Hippocampal formation (tissue), 2 donors: ENCODE measurements at regions not wholly inside any gene's neighbourhood (a gene's known extent, or its start where the extent isn't known, plus 50 kb on each side); places are given as distances from the start of the nearest gene placed in this dataset.
A peak's percentile ranks its signal among the peaks of the same experiment; 100 is the strongest.

Source experiments
- DNase-seq, 2 donors: peaks; one replicate each; lab custom pipeline; 2025; lab: John Stamatoyannopoulos, UW

GRCh38 chr17:13405080-13405479, 196.6 kb downstream of the HS3ST3A1 start:
- DNase-seq = no peak

GRCh38 chr17:13403982-13404946, 197.5 kb downstream of the HS3ST3A1 start:
- no peak for DNase-seq

- no peak for DNase-seq
Observed at GRCh38 chr17:13400491-13400890, 201.2 kb downstream of the HS3ST3A1 start.

GRCh38 chr17:13398853-13399252, 202.9 kb downstream of the HS3ST3A1 start:
- DNase-seq = no peak

DNA sequence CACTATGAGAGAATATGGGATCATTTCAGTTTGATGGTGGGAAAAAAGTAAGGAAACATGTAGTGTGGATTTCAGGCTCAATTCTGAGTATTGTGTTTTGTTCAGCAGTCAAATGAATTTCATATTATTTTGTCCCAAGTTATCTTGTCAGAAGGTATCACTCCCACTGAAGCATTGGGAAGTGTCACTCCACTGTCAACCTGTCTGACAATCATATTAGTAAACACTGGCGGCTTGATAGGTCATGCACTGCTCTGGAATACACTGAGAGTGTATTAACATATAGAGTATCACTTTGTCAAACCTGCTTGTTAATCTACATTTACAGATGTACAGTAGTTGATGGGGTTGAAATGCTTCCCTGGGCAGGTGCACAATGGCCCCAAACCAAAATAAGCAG, 203.6 kb downstream of the HS3ST3A1 start:
- DNase-seq = no peak

GRCh38 chr17:13395862-13396261, 205.9 kb downstream of the HS3ST3A1 start:
- DNase-seq = no peak

DNA sequence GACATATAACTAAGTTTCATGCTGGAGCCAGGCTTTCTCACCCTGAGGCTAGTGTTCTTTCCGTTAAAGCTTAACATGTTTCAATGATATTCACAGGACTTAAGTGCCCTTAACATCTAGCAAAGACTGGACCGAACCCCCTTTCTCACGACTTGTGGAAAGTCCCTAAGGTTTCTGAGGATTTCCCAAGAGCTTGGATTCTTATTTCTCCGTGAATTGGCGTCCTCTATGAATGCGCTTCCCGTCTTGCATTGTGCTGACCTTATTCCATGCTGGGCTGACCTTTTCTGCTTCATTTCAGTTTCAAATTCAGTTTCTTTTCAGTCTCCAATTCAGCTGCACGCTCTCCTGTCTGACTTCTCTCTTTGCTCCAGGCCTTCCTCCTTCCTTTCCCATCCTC, 206.4 kb downstream of the HS3ST3A1 start:
- no peak for DNase-seq

- no peak for DNase-seq
Observed at GRCh38 chr17:13393841-13394710, 207.7 kb downstream of the HS3ST3A1 start.

DNA sequence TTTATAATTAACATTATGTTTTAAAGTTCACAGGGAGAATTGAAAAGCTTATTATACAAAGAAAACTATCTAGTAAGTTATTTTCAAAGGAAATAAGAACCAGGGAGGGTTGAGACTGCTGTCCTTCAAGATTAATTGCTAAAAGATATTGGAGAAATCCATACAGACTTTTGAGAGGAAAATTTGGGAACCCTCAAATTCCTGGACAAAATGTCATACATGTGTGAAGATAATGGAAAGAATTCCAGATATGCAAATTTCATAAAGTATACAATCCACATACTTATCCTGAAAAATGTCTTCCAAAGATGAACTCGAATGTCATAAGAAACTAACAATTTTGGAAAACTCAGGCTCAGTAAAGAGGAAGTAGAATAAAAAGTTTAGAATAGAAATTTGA, 213.8 kb downstream of the HS3ST3A1 start:
- DNase-seq = no peak

DNA sequence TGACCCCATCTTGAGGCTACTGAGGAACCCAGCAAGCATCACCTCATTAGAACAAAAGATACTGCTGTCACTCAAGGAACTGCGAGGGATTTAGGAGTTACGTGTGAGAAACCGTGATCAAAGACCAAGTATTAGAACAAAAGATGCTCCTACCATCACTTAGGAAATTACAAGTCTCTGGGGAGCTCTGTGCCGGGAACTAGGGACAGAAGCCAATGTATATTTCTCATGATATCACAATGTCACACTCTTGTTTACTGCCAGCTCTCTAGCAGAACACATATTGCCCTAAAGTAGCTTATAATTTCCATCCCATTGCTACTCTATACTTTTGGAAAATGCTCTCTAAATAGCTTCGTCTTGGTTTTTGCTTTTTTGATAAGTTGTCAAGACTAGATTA, 214.5 kb downstream of the HS3ST3A1 start:
- DNase-seq = no peak

DNA sequence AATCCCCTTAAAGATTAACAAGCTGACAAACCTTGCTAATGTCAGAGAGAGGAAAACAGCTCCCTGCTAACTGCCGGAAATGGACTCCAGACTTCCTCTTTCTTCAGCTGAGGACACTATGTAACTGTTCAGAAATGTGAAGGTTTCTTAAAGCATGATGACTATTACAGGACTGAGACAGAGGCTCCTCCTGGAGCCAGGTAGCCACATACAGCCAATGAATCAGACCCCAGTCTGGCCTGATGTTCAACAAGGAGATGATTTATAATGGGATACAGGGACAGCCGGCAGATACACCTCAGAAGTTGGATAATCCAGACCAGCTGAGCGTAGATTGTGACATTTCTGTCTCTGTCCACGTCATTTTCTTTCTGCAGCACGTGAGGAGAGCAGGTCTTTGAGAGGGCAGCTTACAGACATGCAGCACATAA, 216.2 kb downstream of the HS3ST3A1 start:
- no peak for DNase-seq

GRCh38 chr17:13384626-13385025, 217.1 kb downstream of the HS3ST3A1 start:
- DNase-seq = no peak

DNA sequence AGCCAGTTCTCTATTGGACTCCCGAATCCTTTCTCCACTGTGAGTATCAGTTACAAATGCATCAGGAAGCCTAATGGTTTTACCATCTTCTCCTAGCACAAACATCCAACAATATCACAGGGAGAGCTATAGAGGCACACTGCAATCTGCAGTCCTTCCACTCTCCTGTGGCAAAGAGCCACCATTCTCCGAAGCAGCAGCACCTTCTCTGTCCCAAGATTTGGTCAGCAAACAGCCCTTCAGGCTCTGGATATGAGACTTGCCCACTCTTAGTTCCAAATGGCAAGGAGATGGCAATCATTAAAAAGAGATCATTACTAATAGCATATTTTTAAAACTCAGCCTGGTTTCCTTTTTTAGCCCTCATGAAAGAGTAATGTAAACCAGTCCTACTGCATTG, 223.4 kb downstream of the HS3ST3A1 start:
- DNase-seq = no peak

- peak in 1 of 2 donors; percentile 73 for DNase-seq
Observed at GRCh38 chr17:13374203-13375143, 227.3 kb downstream of the HS3ST3A1 start.

DNA sequence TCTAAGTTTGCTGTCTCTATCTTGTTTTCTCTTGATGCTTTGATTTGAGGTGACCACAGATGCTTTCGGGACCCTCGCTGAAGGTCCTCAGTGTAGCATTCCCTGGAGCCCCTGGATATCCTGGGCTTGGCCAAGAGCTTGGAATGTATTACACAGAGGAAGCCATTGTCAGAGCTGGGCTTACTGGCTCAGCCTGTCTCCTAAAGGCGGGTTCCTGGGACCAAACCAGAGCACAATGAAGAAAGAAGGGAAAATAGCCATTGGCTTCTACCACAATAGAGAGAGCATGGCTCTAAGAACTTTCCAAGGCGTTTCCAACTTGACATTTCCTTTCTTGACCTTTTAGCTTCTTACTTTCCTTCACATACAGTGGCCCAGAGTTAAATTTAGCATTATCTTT, 229.3 kb downstream of the HS3ST3A1 start:
- no peak for DNase-seq

DNA sequence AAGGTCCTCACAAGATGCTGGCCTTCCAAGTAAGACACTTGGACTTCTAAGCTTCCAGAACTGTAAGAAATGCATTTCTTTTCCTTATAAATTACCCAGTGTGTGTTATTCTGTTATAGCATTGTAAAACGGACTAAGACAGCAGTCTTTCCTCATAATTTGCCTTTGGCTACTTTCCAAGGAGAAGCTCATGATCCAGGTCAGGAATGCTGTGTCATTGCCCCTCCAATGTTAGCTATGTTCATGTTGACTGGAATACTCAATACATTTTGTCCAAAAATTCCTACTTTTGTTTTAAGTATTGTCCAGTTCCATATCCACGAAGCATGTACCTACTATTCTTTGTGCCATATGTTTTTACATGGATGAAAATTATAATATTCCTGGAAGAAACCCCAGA, 234.6 kb downstream of the HS3ST3A1 start:
- no peak for DNase-seq

DNA sequence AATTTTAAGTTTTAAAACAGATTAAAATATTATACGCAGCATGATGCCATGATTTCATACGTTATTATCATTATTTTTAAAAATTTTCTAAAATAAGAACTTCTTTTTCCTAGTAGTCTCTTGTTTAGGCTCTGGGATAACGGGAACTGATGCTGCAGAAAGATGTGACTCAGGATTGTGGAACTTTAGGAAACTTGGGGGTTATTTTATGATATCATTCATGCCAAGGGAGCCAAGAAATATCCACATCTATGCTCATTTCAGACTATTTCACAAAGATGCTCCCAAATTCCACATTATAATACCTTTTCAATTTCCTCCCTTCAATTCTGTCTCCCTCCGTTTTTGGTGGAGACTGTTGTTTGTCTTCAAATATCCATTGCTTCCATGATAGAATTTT, 236.4 kb downstream of the HS3ST3A1 start:
- DNase-seq = no peak

GRCh38 chr17:13363771-13364170, 238.0 kb downstream of the HS3ST3A1 start:
- no peak for DNase-seq

DNA sequence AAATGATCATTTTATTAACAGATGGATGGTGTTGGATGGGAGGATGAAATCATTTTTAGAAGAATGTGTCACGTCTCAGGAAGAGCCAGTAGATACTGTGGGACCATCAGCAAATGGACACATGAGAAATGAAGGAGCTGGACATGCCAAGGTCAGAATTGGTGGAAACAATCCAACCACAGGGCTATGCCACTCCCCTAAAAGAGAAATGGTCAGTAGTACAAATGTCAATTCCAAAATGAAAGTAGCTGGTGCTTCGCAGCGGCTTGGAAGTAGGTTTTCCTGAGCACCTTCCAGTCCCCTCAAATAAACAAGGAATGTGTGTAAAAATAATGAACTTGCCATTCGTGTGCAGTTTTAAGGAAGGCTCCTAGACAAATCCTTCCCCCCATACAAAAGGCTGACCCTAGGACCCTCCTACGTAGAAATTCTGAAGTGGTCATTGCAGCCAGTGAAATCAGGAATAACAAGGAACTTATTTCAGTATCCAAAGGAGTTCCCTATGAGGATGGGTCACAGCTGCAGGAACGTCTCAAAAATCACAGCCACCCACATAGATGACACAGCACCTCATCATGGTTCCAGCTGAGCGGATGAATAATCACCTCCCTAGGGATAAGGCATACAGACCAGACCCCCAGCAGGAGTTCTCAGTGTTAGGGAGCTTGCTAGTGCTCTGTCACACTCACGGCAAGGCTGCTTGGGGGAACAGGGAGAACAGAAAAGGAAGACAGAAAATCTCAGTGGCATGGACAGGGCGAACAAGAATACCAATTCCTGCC, 239.2 kb downstream of the HS3ST3A1 start:
- no peak for DNase-seq

DNA sequence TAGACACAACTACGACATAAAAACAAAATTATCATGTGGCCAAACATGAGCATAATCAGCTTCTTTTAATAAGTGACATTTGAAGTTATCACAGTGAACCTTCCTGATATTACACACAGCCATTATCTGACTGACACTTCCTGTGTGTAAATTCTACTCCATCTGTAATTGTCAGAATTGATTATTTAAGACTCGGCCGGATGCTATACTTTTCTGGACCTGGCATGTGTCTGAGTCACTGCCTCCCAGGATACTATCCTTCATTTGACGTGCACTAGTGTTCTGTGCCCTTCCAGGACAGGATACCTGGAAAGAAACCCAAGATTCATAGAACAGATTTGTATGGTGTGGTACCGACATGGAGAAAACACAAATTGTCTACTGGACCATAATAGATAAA, 242.0 kb downstream of the HS3ST3A1 start:
- no peak for DNase-seq

DNA sequence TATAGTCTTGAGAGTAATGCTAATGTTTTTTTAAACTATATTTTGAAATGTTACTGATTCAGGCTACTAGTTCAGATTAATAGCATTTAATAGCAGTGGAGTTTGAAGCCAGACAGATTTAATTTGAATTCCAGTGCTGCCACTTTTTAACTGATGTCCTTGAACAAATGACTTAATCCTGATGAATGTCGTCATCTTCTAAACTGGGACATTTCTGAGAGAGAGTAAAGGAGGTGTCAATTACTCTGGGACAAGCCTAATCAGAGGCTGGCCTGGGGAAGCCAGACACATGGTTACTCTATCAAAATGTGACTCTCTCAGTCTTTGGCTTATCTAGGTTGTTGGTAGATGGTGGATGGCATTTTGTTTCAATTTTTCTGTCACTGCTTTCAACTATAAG, 246.7 kb downstream of the HS3ST3A1 start:
- no peak for DNase-seq
